Body of pancreas (tissue), 4 donors: ENCODE measurements at regions not wholly inside any gene's neighbourhood (a gene's known extent, or its start where the extent isn't known, plus 50 kb on each side); places are given as distances from the start of the nearest gene placed in this dataset.

Experiments used
- ATAC-seq: fragments of 150-250 bp; one replicate; pipeline ENCODE4 v1.9.1; 2016
- DNase-seq, 4 donors: peaks; one replicate each; pipeline ENCODE4 v3.0.0-alpha.2; 2019
- H3K27ac ChIP-seq, 4 donors: fragments of 200-600 bp; sonication (generic); 1 replicate in 3 of 4; 2 replicates in 1 of 4; pipeline versions ENCODE4 v1.5.1 to v1.6.1; 2016 to 2019; ENCODE audit warnings: mild to moderate bottlenecking in 1 of 4, mixed read lengths in 1 of 4, moderate library complexity in 1 of 4
- H3K27me3 ChIP-seq, 2 donors: fragments of 200-600 bp; sonication (generic); one replicate each; pipeline ENCODE4 v1.6.0; 2016; ENCODE audit warnings: mild to moderate bottlenecking in 1 of 2
- H3K36me3 ChIP-seq, 2 donors: fragments of 200-600 bp; sonication (generic); replicated peaks in 1 of 2; 2 replicates each; pipeline ENCODE4 v1.5.1; 2016; ENCODE audit warnings: low read depth in 2 of 2; ENCODE audit not compliant: insufficient read depth in 1 of 2
- H3K4me1 ChIP-seq: fragments of 200-600 bp; sonication (generic); one replicate; pipeline ENCODE4 v1.6.0; 2016
- H3K4me3 ChIP-seq, 2 donors: fragments of 200-600 bp; sonication (generic); 1 replicate in 1 of 2; 2 replicates in 1 of 2; pipeline ENCODE4 v1.5.1; 2016 to 2019
- H3K9me3 ChIP-seq, 3 donors: fragments of 200-600 bp; sonication (generic); 1 replicate in 2 of 3; 2 replicates in 1 of 3; pipeline ENCODE4 v1.5.1; 2016
- CTCF ChIP-seq, 7 experiments: fragments of 450-650 bp in 4 of 7; fragments of 200-600 bp in 3 of 7; sonication (generic) in 3 of 7; IDR thresholded peaks; one replicate each; pipeline ENCODE4 v1.5.1; 2016 to 2019; ENCODE audit warnings: antibody characterized with exemption in 7 of 7
- POLR2A ChIP-seq, 3 donors: fragments of 450-650 bp; IDR thresholded peaks; one replicate each; pipeline ENCODE4 v1.6.1; 2016; ENCODE audit warnings: antibody characterized with exemption in 3 of 3, mild to moderate bottlenecking in 2 of 3
- WGBS, 2 donors: methylation state at CpG; one replicate each; pipeline ENCODE4 v1.1.5; 2017; 5-methylcytosine and 5-hydroxymethylcytosine counted together
- intact Hi-C: fragments of 100-400 bp; cut with DNase I; formaldehyde crosslinking; loops from one replicate; pipeline ENCODE4 v1.15.1; 2023

- 59% methylated on average over 6 of the region's 6 CpGs for WGBS, 2 donors
- H3K4me3 ChIP-seq: no peak overlapping the region
- no peak for DNase-seq
- no peak for ATAC-seq
- H3K4me1 ChIP-seq: no peaks in the 10 kb centered on the region
- H3K27ac ChIP-seq: no peak overlapping the region
- H3K27me3 ChIP-seq: no peaks in the 10 kb centered on the region
- no peaks in the 10 kb centered on the region for H3K9me3 ChIP-seq
- intact Hi-C loops: no loop called here
- no peaks in the 10 kb centered on the region for H3K36me3 ChIP-seq
- TF ChIP-seq POLR2A (IDR thresholded peaks at IDR 0.05): no peak
- TF ChIP-seq CTCF (IDR thresholded peaks at IDR 0.05): no peak
These were observed 455.3 kb downstream of the HACE1 start for GRCh38 chr6:104404377-104404776.

GRCh38 chr6:104402572-104402971, 457.1 kb downstream of the HACE1 start:
- ATAC-seq: no peak
- TF ChIP-seq CTCF (IDR thresholded peaks at IDR 0.05) (no peak), POLR2A (IDR thresholded peaks at IDR 0.05) (no peak)
- intact Hi-C loops: no loop called here
- Histone ChIP-seq H3K4me1 (no peaks in the 10 kb centered on the region), H3K27me3 (no peaks in the 10 kb centered on the region), H3K36me3 (no peaks in the 10 kb centered on the region), H3K4me3 (no peak overlapping the region), H3K27ac (no peak overlapping the region), H3K9me3 (no peaks in the 10 kb centered on the region)
- no peak for DNase-seq
- 34 to 41% methylated on average over 1 of the region's 1 CpG for WGBS, 2 donors

GRCh38 chr6:104401926-104402325, 457.8 kb downstream of the HACE1 start:
- no peak for TF ChIP-seq CTCF (IDR thresholded peaks at IDR 0.05)
- no peak for TF ChIP-seq POLR2A (IDR thresholded peaks at IDR 0.05)
- no peaks in the 10 kb centered on the region for H3K27me3 ChIP-seq
- no peak for DNase-seq
- ATAC-seq: no peak
- H3K27ac ChIP-seq: no peak overlapping the region
- WGBS, 2 donors: 73 to 76% methylated on average over 5 of the region's 5 CpGs
- H3K4me1 ChIP-seq: no peaks in the 10 kb centered on the region
- intact Hi-C loops: no loop called here
- H3K36me3 ChIP-seq: no peaks in the 10 kb centered on the region
- H3K9me3 ChIP-seq: no peaks in the 10 kb centered on the region
- no peak overlapping the region for H3K4me3 ChIP-seq

GRCh38 chr6:104400844-104401243, 458.9 kb downstream of the HACE1 start:
- intact Hi-C loops: no loop called here
- ATAC-seq (no peak), DNase-seq (no peak)
- H3K36me3 ChIP-seq: no peaks in the 10 kb centered on the region
- no peaks in the 10 kb centered on the region for H3K9me3 ChIP-seq
- H3K4me1 ChIP-seq: no peaks in the 10 kb centered on the region
- H3K27ac ChIP-seq: no peak overlapping the region
- 43 to 58% methylated on average over 5 of the region's 5 CpGs for WGBS, 2 donors
- TF ChIP-seq CTCF (IDR thresholded peaks at IDR 0.05) (no peak), POLR2A (IDR thresholded peaks at IDR 0.05) (no peak)
- no peaks in the 10 kb centered on the region for H3K27me3 ChIP-seq
- no peak overlapping the region for H3K4me3 ChIP-seq

GRCh38 chr6:104396077-104396476, 463.6 kb downstream of the HACE1 start:
- H3K36me3 ChIP-seq: no peaks in the 10 kb centered on the region
- intact Hi-C loops: no loop called here
- WGBS, 2 donors: 40 to 58% methylated on average over 3 of the region's 3 CpGs
- H3K4me3 ChIP-seq: no peak overlapping the region
- H3K27ac ChIP-seq: no peak overlapping the region
- no peaks in the 10 kb centered on the region for H3K9me3 ChIP-seq
- H3K27me3 ChIP-seq: no peaks in the 10 kb centered on the region
- no peaks in the 10 kb centered on the region for H3K4me1 ChIP-seq
- TF ChIP-seq POLR2A (IDR thresholded peaks at IDR 0.05) (no peak), CTCF (IDR thresholded peaks at IDR 0.05) (no peak)
- DNase-seq: no peak
- ATAC-seq: no peak
